ENCODE measurements at regions not wholly inside any gene's neighbourhood (a gene's known extent, or its start where the extent isn't known, plus 50 kb on each side); places are given as distances from the start of the nearest gene placed in this dataset.

DNA sequence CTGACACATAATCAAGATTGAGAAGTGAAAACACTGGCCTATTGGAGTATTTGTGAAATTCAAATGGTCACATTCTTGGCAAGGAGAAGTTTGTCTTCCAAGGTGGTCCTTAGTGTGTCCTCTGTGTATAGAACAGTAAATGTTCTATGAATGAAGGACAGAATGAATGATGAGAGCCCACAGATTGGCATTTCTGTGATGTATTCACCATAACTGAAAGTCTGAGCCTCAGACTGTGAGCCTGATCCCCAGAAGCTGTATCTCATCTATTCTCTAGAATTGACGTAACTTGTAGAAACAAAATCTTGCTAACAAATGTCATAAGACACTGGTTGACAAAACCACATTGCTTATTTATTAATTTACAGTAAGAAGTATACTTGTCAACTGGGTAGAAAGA lies 111.5 kb upstream of the ETV3 start:
- TF ChIP-seq, protein P1, sequence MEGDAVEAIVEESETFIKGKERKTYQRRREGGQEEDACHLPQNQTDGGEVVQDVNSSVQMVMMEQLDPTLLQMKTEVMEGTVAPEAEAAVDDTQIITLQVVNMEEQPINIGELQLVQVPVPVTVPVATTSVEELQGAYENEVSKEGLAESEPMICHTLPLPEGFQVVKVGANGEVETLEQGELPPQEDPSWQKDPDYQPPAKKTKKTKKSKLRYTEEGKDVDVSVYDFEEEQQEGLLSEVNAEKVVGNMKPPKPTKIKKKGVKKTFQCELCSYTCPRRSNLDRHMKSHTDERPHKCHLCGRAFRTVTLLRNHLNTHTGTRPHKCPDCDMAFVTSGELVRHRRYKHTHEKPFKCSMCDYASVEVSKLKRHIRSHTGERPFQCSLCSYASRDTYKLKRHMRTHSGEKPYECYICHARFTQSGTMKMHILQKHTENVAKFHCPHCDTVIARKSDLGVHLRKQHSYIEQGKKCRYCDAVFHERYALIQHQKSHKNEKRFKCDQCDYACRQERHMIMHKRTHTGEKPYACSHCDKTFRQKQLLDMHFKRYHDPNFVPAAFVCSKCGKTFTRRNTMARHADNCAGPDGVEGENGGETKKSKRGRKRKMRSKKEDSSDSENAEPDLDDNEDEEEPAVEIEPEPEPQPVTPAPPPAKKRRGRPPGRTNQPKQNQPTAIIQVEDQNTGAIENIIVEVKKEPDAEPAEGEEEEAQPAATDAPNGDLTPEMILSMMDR (IDR thresholded peaks at IDR 0.05): no peak
- no peak for TF ChIP-seq POLR2A (IDR thresholded peaks at IDR 0.05; ENCODE audit: low read depth)
- no peak for TF ChIP-seq EP300 (IDR thresholded peaks at IDR 0.05)
